HCT116 (cell line): ENCODE measurements at regions not wholly inside any gene's neighbourhood (a gene's known extent, or its start where the extent isn't known, plus 50 kb on each side); places are given as distances from the start of the nearest gene placed in this dataset.

ENCODE experiments used
- ATAC-seq: fragments of 200-7000 bp; cut with Tn5 transposase; 2 replicates; pipeline ENCODE4 v1.9.1; 2020; ENCODE audit warnings: mild to moderate bottlenecking, moderate library complexity
- BruUV-seq: library from RNA; stranded (reverse); fragments of 400-500 nt; replicated peaks from 2 replicates; lab custom pipeline; 2021; lab: Mats Ljungman, UMichigan
- CTCF ChIA-PET: fragments of 300-600 bp; sonication (Branson Sonifier 250); formaldehyde crosslinking; loops from one replicate; lab custom pipeline; 2021; ENCODE audit warnings: antibody characterized with exemption; lab: Charles Lee
- POLR2A ChIA-PET: fragments of 300-600, 350-600 bp; sonication (Branson Sonifier 250); formaldehyde crosslinking; loops from one replicate; lab custom pipeline; 2021; ENCODE audit warnings: antibody characterized with exemption; lab: Charles Lee
- RAD21 ChIA-PET, 2 experiments: fragments of 300-600 bp; sonication (Branson Sonifier 250); formaldehyde crosslinking; loops; one replicate each; lab custom pipeline; 2023; ENCODE audit warnings: low total read pairs in 2 of 2; ENCODE audit not compliant: uncharacterized antibody in 2 of 2, unreplicated experiment in 2 of 2, low non-redundant PET in 1 of 2; lab: Charles Lee
- DNase-seq: peaks from one replicate; pipeline ENCODE4 v3.0.0-alpha.2; 2010; ENCODE audit warnings: low read depth, low spot score
- H2AFZ ChIP-seq: fragments of 200-600 bp; shearing (Covaris generic), sonication (generic); 2 replicates; pipeline ENCODE4 v1.6.1; 2017; ENCODE audit warnings: low read depth, mixed run types, mixed read lengths, antibody characterized with exemption, low read length; ENCODE audit not compliant: poor library complexity, severe bottlenecking
- H3K27ac ChIP-seq: 2 replicates; pipeline ENCODE4 v1.5.1; 2012; ENCODE audit warnings: low read depth, low read length
- H3K27me3 ChIP-seq: fragments of 200-600 bp; sonication (generic); 2 replicates; pipeline ENCODE4 v1.6.1; 2016; ENCODE audit warnings: mixed run types, low read length, mixed read lengths; ENCODE audit not compliant: insufficient read depth
- H3K36me3 ChIP-seq, 2 experiments: fragments of 200-500 bp in 1 of 2; fragments of 200-600 bp in 1 of 2; sonication (Bioruptor generic) in 1 of 2; sonication (generic) in 1 of 2; 2 replicates each; pipeline versions ENCODE4 v1.5.1 to v1.6.1; 2014 to 2016; ENCODE audit warnings: low read length in 2 of 2, inconsistent platforms in 1 of 2, mixed read lengths in 1 of 2, mixed run types in 1 of 2; ENCODE audit not compliant: insufficient read depth in 2 of 2, control insufficient read depth in 1 of 2
- H3K4me1 ChIP-seq, 2 experiments: fragments of 200-600 bp in 1 of 2; sonication (generic) in 1 of 2; 2 replicates each; pipeline versions ENCODE4 v1.5.1 to v1.6.1; 2012 to 2017; ENCODE audit warnings: low read length in 2 of 2, inconsistent platforms in 1 of 2, mild to moderate bottlenecking in 1 of 2, mixed read lengths in 1 of 2, mixed run types in 1 of 2, moderate library complexity in 1 of 2; ENCODE audit not compliant: insufficient read depth in 2 of 2, control insufficient read depth in 1 of 2
- H3K4me2 ChIP-seq: fragments of 200-600 bp; sonication (generic); 2 replicates; pipeline ENCODE4 v1.6.1; 2017; ENCODE audit warnings: mixed run types, low read length, mixed read lengths
- H3K4me3 ChIP-seq, 2 experiments: fragments of 200-600 bp in 1 of 2; sonication (generic) in 1 of 2; replicated peaks in 1 of 2; 2 replicates each; pipeline ENCODE4 v1.5.1; 2011 to 2016; ENCODE audit warnings: low read length in 2 of 2, control low read depth in 1 of 2, low read depth in 1 of 2, mild to moderate bottlenecking in 1 of 2, mixed read lengths in 1 of 2, mixed run types in 1 of 2
- H3K79me2 ChIP-seq: fragments of 200-600 bp; sonication (generic); 2 replicates; pipeline ENCODE4 v1.6.1; 2017; ENCODE audit warnings: mild to moderate bottlenecking, mixed run types, low read length, moderate library complexity, mixed read lengths; ENCODE audit not compliant: insufficient read depth
- H3K9ac ChIP-seq: fragments of 200-600 bp; sonication (generic); 2 replicates; pipeline ENCODE4 v1.6.1; 2016; ENCODE audit warnings: low read length, mixed read lengths
- H3K9me2 ChIP-seq: fragments of 200-600 bp; sonication (generic), shearing (Covaris generic); 2 replicates; pipeline ENCODE4 v1.6.1; 2017; ENCODE audit warnings: mixed run types, mild to moderate bottlenecking, moderate library complexity; ENCODE audit not compliant: insufficient read depth
- H3K9me3 ChIP-seq, 2 experiments: fragments of 200-500 bp in 1 of 2; fragments of 200-600 bp in 1 of 2; sonication (Bioruptor generic) in 1 of 2; sonication (generic) in 1 of 2; 2 replicates each; pipeline ENCODE4 v1.6.1; 2014 to 2017; ENCODE audit warnings: low read length in 2 of 2, mixed read lengths in 2 of 2, inconsistent platforms in 1 of 2, low read depth in 1 of 2, mild to moderate bottlenecking in 1 of 2, mixed run types in 1 of 2, moderate library complexity in 1 of 2; ENCODE audit not compliant: control insufficient read depth in 1 of 2, insufficient read depth in 1 of 2
- H4K20me1 ChIP-seq: fragments of 200-600 bp; sonication (generic), shearing (Covaris generic); 2 replicates; pipeline ENCODE4 v1.6.1; 2017; ENCODE audit warnings: mixed run types, mild to moderate bottlenecking, moderate library complexity; ENCODE audit not compliant: insufficient read depth
- ATF3 ChIP-seq: IDR thresholded peaks from 2 replicates; pipeline ENCODE4 v1.6.1; 2012
- CBX3 ChIP-seq: IDR thresholded peaks from 2 replicates; pipeline ENCODE4 v1.6.1; 2012; ENCODE audit warnings: low read depth
- CEBPB ChIP-seq: IDR thresholded peaks from 2 replicates; pipeline ENCODE4 v1.6.1; 2012; ENCODE audit warnings: low read depth
- CTCF ChIP-seq, 3 experiments: fragments of 200-600 bp in 1 of 3; sonication (generic) in 1 of 3; IDR thresholded peaks in 2 of 3; conservative IDR thresholded peaks in 1 of 3; 2 replicates each; pipeline ENCODE4 v1.5.1; 2012 to 2017; ENCODE audit warnings: low read depth in 2 of 3, low read length in 2 of 3, antibody characterized with exemption in 1 of 3, borderline replicate concordance in 1 of 3, control low read depth in 1 of 3, mild to moderate bottlenecking in 1 of 3, mixed read lengths in 1 of 3, mixed run types in 1 of 3, moderate library complexity in 1 of 3; ENCODE audit not compliant: insufficient read depth in 1 of 3
- EGR1 ChIP-seq: IDR thresholded peaks from 2 replicates; pipeline ENCODE4 v1.6.1; 2012; ENCODE audit warnings: low read depth
- ELF1 ChIP-seq: IDR thresholded peaks from 2 replicates; pipeline ENCODE4 v1.6.1; 2012; ENCODE audit warnings: low read depth, borderline replicate concordance
- EZH2 ChIP-seq: fragments of 200-600 bp; sonication (generic); IDR thresholded peaks from 2 replicates; pipeline ENCODE4 v1.6.1; 2017; ENCODE audit warnings: antibody characterized with exemption, mixed run types
- EZH2phosphoT487 ChIP-seq: fragments of 200-600 bp; IDR thresholded peaks from 2 replicates; pipeline ENCODE4 v1.6.1; 2018; ENCODE audit warnings: antibody characterized with exemption, borderline replicate concordance
- FOSL1 ChIP-seq: IDR thresholded peaks from 2 replicates; pipeline ENCODE4 v1.6.1; 2012; ENCODE audit warnings: low read depth
- JUND ChIP-seq: IDR thresholded peaks from 2 replicates; pipeline ENCODE4 v1.6.1; 2012
- MAX ChIP-seq: IDR thresholded peaks from 2 replicates; pipeline ENCODE4 v1.6.1; 2012
- POLR2A ChIP-seq: IDR thresholded peaks from 2 replicates; pipeline ENCODE4 v1.7.0; 2011; ENCODE audit warnings: borderline replicate concordance; ENCODE audit not compliant: insufficient read depth, insufficient read length; ENCODE audit errors: extremely low read depth
- RAD21 ChIP-seq: IDR thresholded peaks from 2 replicates; pipeline ENCODE4 v1.6.1; 2012; ENCODE audit warnings: low read depth, mild to moderate bottlenecking
- SIN3A ChIP-seq: IDR thresholded peaks from 2 replicates; pipeline ENCODE4 v1.6.1; 2012; ENCODE audit warnings: low read depth
- SP1 ChIP-seq: IDR thresholded peaks from 2 replicates; pipeline ENCODE4 v1.6.1; 2012; ENCODE audit warnings: low read depth
- TCF7L2 ChIP-seq: IDR thresholded peaks from 2 replicates; pipeline ENCODE4 v1.7.0; 2011; ENCODE audit warnings: borderline replicate concordance, inconsistent platforms; ENCODE audit not compliant: insufficient read depth, insufficient read length; ENCODE audit errors: extremely low read depth
- YY1 ChIP-seq: IDR thresholded peaks from 2 replicates; pipeline ENCODE4 v1.6.1; 2011; ENCODE audit warnings: low read length, low read depth, moderate library complexity, mild to moderate bottlenecking; ENCODE audit not compliant: insufficient replicate concordance; ENCODE audit errors: extremely low read depth
- ZBTB33 ChIP-seq: IDR thresholded peaks from 2 replicates; pipeline ENCODE4 v1.6.1; 2011; ENCODE audit warnings: mild to moderate bottlenecking, low read length, moderate library complexity; ENCODE audit not compliant: insufficient replicate concordance; ENCODE audit errors: extremely low read depth
- ZNF274 ChIP-seq: fragments of 200-500 bp; sonication (Bioruptor generic); IDR thresholded peaks from 2 replicates; pipeline ENCODE4 v1.6.1; 2014; ENCODE audit warnings: mild to moderate bottlenecking, low read depth, low read length, inconsistent platforms
- intact Hi-C: fragments of 100-400 bp; cut with micrococcal nuclease; formaldehyde crosslinking; loops from 2 replicates; pipeline ENCODE4 v1.10.0; 2022

- Histone ChIP-seq H3K4me1 (peaks cover 4 to 12% of the 10 kb centered on the region in 2 experiments), H3K4me2 (peak overlapping the region; percentile 37), H3K9ac (no peak overlapping the region)
- no TSS peak for BruUV-seq
- CTCF ChIA-PET, result no interaction called here
- no peak for TF ChIP-seq RAD21
- peak; percentile 78 for TF ChIP-seq SP1
- no peak for TF ChIP-seq ELF1
- peak; percentile 63; the same call in 1 of the 2 replicates for TF ChIP-seq SIN3A
- TF ChIP-seq CEBPB, result peak; percentile 86
- TF ChIP-seq EGR1, result no peak
- TF ChIP-seq CTCF (IDR thresholded peaks at IDR 0.05 in 2 of 3, conservative IDR thresholded peaks at IDR 0.05 in 1 of 3; ENCODE audit: borderline replicate concordance in 1 of 3, insufficient read depth in 1 of 3, low read depth in 2 of 3, low read length in 2 of 3), result no peak
- TF ChIP-seq TCF7L2, result peak; percentile 92
- TF ChIP-seq MAX, result peak; percentile 77
- no peak for TF ChIP-seq YY1
- no peak for TF ChIP-seq ZNF274
- TF ChIP-seq ZBTB33, result no peak
- TF ChIP-seq EZH2, result no peak
- TF ChIP-seq POLR2A, result no peak
- no peak for TF ChIP-seq EZH2phosphoT487
- TF ChIP-seq JUND, result peak; percentile 78
- TF ChIP-seq FOSL1, result peak; percentile 67
- no peak for TF ChIP-seq ATF3
- TF ChIP-seq CBX3, result peak; percentile 48; the same call in 1 of the 2 replicates
- TF ChIP-seq, all 23 proteins: peak for 8
- Histone ChIP-seq H3K4me3 (no peak overlapping the region), H3K9me2 (no peaks in the 10 kb centered on the region), H3K79me2 (no peaks in the 10 kb centered on the region), H2AFZ (no peak overlapping the region), H3K27ac (no peak overlapping the region), H4K20me1 (no peaks in the 10 kb centered on the region), H3K9me3 (no peaks in the 10 kb centered on the region), H3K27me3 (no peaks in the 10 kb centered on the region), H3K36me3 (no peaks in the 10 kb centered on the region)
- intact Hi-C loops, result no loop called here
- peak; percentile 75 for DNase-seq
- RAD21 ChIA-PET, result no interaction called here
- ATAC-seq, result peak; percentile 99
- POLR2A ChIA-PET, result no interaction called here
Observed at GRCh38 chr13:87123987-87124784, 547.0 kb upstream of the SLITRK5 start.
